K562 (cell line): ENCODE measurements at regions not wholly inside any gene's neighbourhood (a gene's known extent, or its start where the extent isn't known, plus 50 kb on each side); places are given as distances from the start of the nearest gene placed in this dataset.

Source experiments
- ATAC-seq: fragments of 200-7000 bp; cut with Tn5 transposase; 3 replicates; pipeline ENCODE4 v1.9.1; 2020; ENCODE audit warnings: moderate library complexity
- BruUV-seq: library from RNA; stranded (reverse); fragments of 400-500 nt; replicated peaks from 2 replicates; lab custom pipeline; 2021; lab: Mats Ljungman, UMichigan
- CTCF ChIA-PET: fragments of 300-600 bp; formaldehyde crosslinking; extraction: SDS; loops from one replicate; lab custom pipeline; 2021; ENCODE audit warnings: low intra/inter-chr PET ratio; lab: Yijun Ruan, JAX
- POLR2A ChIA-PET: fragments of 300-600, 350-650 bp; sonication (Branson Sonifier 250); formaldehyde crosslinking; extraction: SDS; loops from one replicate; lab custom pipeline; 2021; ENCODE audit warnings: antibody characterized with exemption, inconsistent platforms; lab: Yijun Ruan, JAX
- DNase-seq, 4 experiments: peaks; one replicate each; pipeline versions ENCODE4 v3.0.0 to v3.0.0-alpha.2; 2011 to 2018; ENCODE audit warnings: low spot score in 3 of 4, mixed read lengths in 3 of 4; ENCODE audit errors: extremely low read depth in 1 of 4
- FAIRE-seq: peaks from 2 replicates; lab custom pipeline; 2011; peaks lifted over from hg19 to GRCh38; lab: Jason Lieb, UNC
- H2AFZ ChIP-seq: 2 replicates; pipeline ENCODE4 v1.6.0; 2011; ENCODE audit warnings: low read depth, low read length, control low read depth, inconsistent platforms
- H3K27ac ChIP-seq: fragments of 200-600 bp; 3 replicates; pipeline ENCODE4 v1.8.0; 2011; ENCODE audit warnings: low read depth, mild to moderate bottlenecking, control low read depth, inconsistent platforms, low read length, moderate library complexity, mixed read lengths; ENCODE audit errors: extremely low read depth
- H3K27me3 ChIP-seq, 2 experiments: fragments of 300-600 bp in 1 of 2; 2 replicates in 1 of 2; 3 replicates in 1 of 2; pipeline versions ENCODE4 v1.6.0 to v1.8.0; 2011; ENCODE audit warnings: inconsistent platforms in 2 of 2, low read length in 2 of 2, mild to moderate bottlenecking in 1 of 2, mixed read lengths in 1 of 2, moderate library complexity in 1 of 2; ENCODE audit not compliant: control insufficient read depth in 2 of 2, insufficient read depth in 2 of 2
- H3K36me3 ChIP-seq: fragments of 300-600 bp; 3 replicates; pipeline ENCODE4 v1.8.0; 2011; ENCODE audit warnings: mild to moderate bottlenecking, low read length, inconsistent platforms; ENCODE audit not compliant: control insufficient read depth, insufficient read depth
- H3K4me1 ChIP-seq, 2 experiments: fragments of 200-600 bp in 1 of 2; replicated peaks in 1 of 2; 2 replicates in 1 of 2; 3 replicates in 1 of 2; pipeline versions ENCODE4 v1.5.1 to v1.8.0; 2011; ENCODE audit warnings: inconsistent platforms in 2 of 2, low read length in 2 of 2, mild to moderate bottlenecking in 1 of 2, mixed read lengths in 1 of 2, moderate library complexity in 1 of 2; ENCODE audit not compliant: control insufficient read depth in 2 of 2, insufficient read depth in 2 of 2
- H3K4me2 ChIP-seq: 2 replicates; pipeline ENCODE4 v1.6.1; 2011; ENCODE audit warnings: low read length, control low read depth, inconsistent platforms, mixed read lengths; ENCODE audit not compliant: insufficient read depth
- H3K4me3 ChIP-seq: fragments of 200-600 bp; sonication (generic), shearing (Covaris generic); 2 replicates; pipeline ENCODE4 v1.5.1; 2016; ENCODE audit warnings: control low read depth, inconsistent platforms
- H3K79me2 ChIP-seq: fragments of 200-600 bp; 3 replicates; pipeline ENCODE4 v1.8.0; 2011; ENCODE audit warnings: low read length, inconsistent platforms; ENCODE audit not compliant: control insufficient read depth, insufficient read depth
- H3K9ac ChIP-seq, 2 experiments: 2 replicates each; pipeline versions ENCODE4 v1.6.0 to v1.6.1; 2011; ENCODE audit warnings: low read depth in 2 of 2, low read length in 2 of 2, control low read depth in 1 of 2, inconsistent platforms in 1 of 2, mild to moderate bottlenecking in 1 of 2, mixed read lengths in 1 of 2; ENCODE audit not compliant: insufficient read depth in 1 of 2
- H3K9me1 ChIP-seq: one replicate; pipeline ENCODE4 v1.6.0; 2011; ENCODE audit warnings: inconsistent platforms, mild to moderate bottlenecking, low read length, moderate library complexity; ENCODE audit not compliant: control insufficient read depth, insufficient read depth
- H3K9me3 ChIP-seq: replicated peaks from 2 replicates; pipeline ENCODE4 v1.5.1; 2011; ENCODE audit warnings: low read depth, low read length, inconsistent platforms; ENCODE audit not compliant: control insufficient read depth, insufficient read depth
- H4K20me1 ChIP-seq: replicated peaks from 2 replicates; pipeline ENCODE4 v1.6.1; 2011; ENCODE audit warnings: low read length, inconsistent platforms, mixed read lengths; ENCODE audit not compliant: control insufficient read depth, insufficient read depth
- CBFB ChIP-seq: sonication (generic); formaldehyde crosslinking; IDR thresholded peaks from 2 replicates; pipeline ENCODE4 v1.4.0; 2020; ENCODE audit warnings: mild to moderate bottlenecking, missing genetic modification reagents
- COPS2 ChIP-seq: fragments of 450-650 bp; conservative IDR thresholded peaks from 2 replicates; pipeline ENCODE4 v1.6.1; 2016; ENCODE audit warnings: mild to moderate bottlenecking, moderate library complexity
- MTF1 ChIP-seq: fragments of 250-450 bp; sonication (Bioruptor Pico); IDR thresholded peaks from 2 replicates; pipeline ENCODE4 v1.9.0; 2021; ENCODE audit warnings: moderate library complexity, mild to moderate bottlenecking, inconsistent platforms, borderline replicate concordance
- NCOA4 ChIP-seq: fragments of 450-650 bp; IDR thresholded peaks from 2 replicates; pipeline ENCODE4 v1.6.1; 2018; ENCODE audit warnings: mild to moderate bottlenecking; ENCODE audit not compliant: partially characterized antibody
- NR2C1 ChIP-seq, 2 experiments: fragments of 450-650 bp; IDR thresholded peaks; 2 replicates each; pipeline ENCODE4 v1.6.1; 2017; ENCODE audit warnings: mild to moderate bottlenecking in 2 of 2, antibody characterized with exemption in 1 of 2, inconsistent platforms in 1 of 2, missing compliant biosample characterization in 1 of 2, missing genetic modification characterization in 1 of 2
- PHB ChIP-seq: fragments of 250-450 bp; sonication (Bioruptor Pico); IDR thresholded peaks from 2 replicates; pipeline ENCODE4 v1.5.0; 2021
- PTTG1 ChIP-seq: fragments of 450-650 bp; IDR thresholded peaks from 2 replicates; pipeline ENCODE4 v1.6.1; 2016; ENCODE audit warnings: low read depth, mild to moderate bottlenecking, missing genetic modification characterization, missing compliant biosample characterization
- SAFB ChIP-seq: fragments of 200-400 bp; formaldehyde crosslinking; IDR thresholded peaks from 2 replicates; pipeline ENCODE4 v1.6.1; 2017; ENCODE audit warnings: low read depth, low read length, borderline replicate concordance
- SMARCC2 ChIP-seq: fragments of 450-650 bp; IDR thresholded peaks from 2 replicates; pipeline ENCODE4 v1.6.1; 2017; ENCODE audit warnings: antibody characterized with exemption, moderate library complexity, mild to moderate bottlenecking, low read depth
- TAF9B ChIP-seq: fragments of 450-650 bp; IDR thresholded peaks from 2 replicates; pipeline ENCODE4 v1.6.1; 2018; ENCODE audit warnings: mild to moderate bottlenecking; ENCODE audit not compliant: partially characterized antibody
- U2AF2 ChIP-seq: fragments of 200-400 bp; formaldehyde crosslinking; optimal IDR thresholded peaks from 2 replicates; pipeline ENCODE3; 2017; ENCODE audit warnings: low read depth, mild to moderate bottlenecking, low read length
- YBX1 ChIP-seq: fragments of 450-650 bp; IDR thresholded peaks from 2 replicates; pipeline ENCODE4 v1.7.1; 2016; ENCODE audit warnings: mild to moderate bottlenecking
- ZBTB17 ChIP-seq: fragments of 450-650 bp; formaldehyde crosslinking; IDR thresholded peaks from 2 replicates; pipeline ENCODE4 v1.4.0; 2020; ENCODE audit warnings: mild to moderate bottlenecking
- ZNF436 ChIP-seq: fragments of 250-450, 450-650 bp; sonication (Bioruptor Pico); formaldehyde crosslinking; IDR thresholded peaks from 2 replicates; pipeline ENCODE4 v1.7.0; 2020; ENCODE audit warnings: mild to moderate bottlenecking
- ZNF707 ChIP-seq: fragments of 250-450 bp; sonication (Bioruptor Pico); conservative IDR thresholded peaks from 2 replicates; pipeline ENCODE4 v1.8.0; 2022; ENCODE audit warnings: inconsistent platforms, mild to moderate bottlenecking, moderate library complexity
- WGBS: fragments of 100-300 bp; shearing (Covaris generic); methylation state at CpG from one replicate; pipeline ENCODE4 v1.1.6; 2016; ENCODE audit warnings: low coverage, mixed read lengths; ENCODE audit not compliant: insufficient coverage; ENCODE audit errors: missing lambda C conversion rate; 5-methylcytosine and 5-hydroxymethylcytosine counted together
- in situ Hi-C: fragments of 300-500 bp; cut with MboI; formaldehyde crosslinking; loops from 4 replicates; pipeline ENCODE4 v1.15.0; 2018; ENCODE audit warnings: inconsistent platforms, mixed read lengths
- intact Hi-C: fragments of 100-400 bp; cut with micrococcal nuclease; formaldehyde crosslinking; loops from 2 replicates; pipeline ENCODE4 v1.14.2; 2022
- TF ChIP-seq, protein P1 (sequence below): conservative IDR thresholded peaks from 2 replicates; pipeline ENCODE4 v1.6.1; 2011; ENCODE audit warnings: low read depth, mild to moderate bottlenecking, low read length; ENCODE audit not compliant: control insufficient read depth
- TF ChIP-seq, protein P2 (sequence below): fragments of 450-650 bp; IDR thresholded peaks from 2 replicates; pipeline ENCODE4 v1.6.1; 2016; ENCODE audit warnings: borderline replicate concordance

DNA sequence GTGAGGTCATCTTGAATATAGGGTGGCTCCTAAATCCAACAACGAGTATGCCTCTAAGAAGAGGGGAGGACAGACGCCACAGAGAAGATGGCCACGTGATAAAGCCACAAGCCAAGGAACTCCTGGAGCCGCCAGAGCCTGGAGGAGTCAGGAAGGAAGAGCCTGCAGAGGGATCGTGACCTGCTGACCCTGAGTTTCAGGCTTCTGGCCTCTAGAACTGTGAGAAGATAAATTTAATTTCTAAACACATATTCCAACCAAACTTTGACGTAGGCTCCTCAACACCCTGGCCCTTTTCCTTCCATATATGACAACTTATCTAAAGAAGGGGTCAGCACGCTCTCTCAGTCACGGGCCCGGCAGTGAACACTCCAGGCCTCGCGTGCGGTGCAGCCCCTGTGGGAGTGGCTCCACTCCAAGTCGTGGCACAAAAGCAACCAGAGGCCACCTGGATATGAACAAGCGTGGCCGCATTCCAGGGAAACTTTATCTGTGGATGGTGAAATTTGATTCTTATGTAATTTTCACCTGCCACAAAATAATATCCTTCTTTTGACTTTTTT lies 138.6 kb upstream of the AJAP1 start (continued):
- TF ChIP-seq PTTG1 (tag) (no peak), PHB (no peak), U2AF2 (no peak), ZBTB17 (CRISPR knock-in tag) (no peak), NR2C1 (IDR thresholded peaks at IDR 0.05) (no peak), NR2C1 (tag; IDR thresholded peaks at IDR 0.05) (no peak), TAF9B (no peak)
- TF ChIP-seq, protein P1, sequence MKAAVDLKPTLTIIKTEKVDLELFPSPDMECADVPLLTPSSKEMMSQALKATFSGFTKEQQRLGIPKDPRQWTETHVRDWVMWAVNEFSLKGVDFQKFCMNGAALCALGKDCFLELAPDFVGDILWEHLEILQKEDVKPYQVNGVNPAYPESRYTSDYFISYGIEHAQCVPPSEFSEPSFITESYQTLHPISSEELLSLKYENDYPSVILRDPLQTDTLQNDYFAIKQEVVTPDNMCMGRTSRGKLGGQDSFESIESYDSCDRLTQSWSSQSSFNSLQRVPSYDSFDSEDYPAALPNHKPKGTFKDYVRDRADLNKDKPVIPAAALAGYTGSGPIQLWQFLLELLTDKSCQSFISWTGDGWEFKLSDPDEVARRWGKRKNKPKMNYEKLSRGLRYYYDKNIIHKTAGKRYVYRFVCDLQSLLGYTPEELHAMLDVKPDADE = no peak
- TF ChIP-seq, all 486 proteins: peak for 0

DNA sequence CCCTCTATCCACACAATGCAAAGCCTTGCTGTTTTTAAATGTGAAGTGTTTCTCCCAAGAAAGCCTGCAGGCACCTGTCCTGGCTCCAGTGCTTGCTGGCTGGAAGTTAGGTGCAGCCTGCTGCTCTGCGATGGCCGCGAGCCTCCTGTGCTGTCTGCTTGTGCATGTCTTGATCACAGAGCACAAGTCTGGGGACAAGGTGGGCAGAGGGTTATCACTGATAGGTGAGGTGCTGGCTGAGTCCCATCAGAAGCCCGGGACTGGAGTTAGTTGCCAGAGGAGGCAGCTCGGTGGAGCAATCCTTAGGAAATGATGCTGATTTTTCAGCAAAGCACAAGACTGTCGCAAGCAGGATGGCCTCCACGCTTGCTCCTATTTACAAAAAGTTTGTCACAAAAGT lies 137.8 kb upstream of the AJAP1 start:
- peaks cover 3 to 20% of the 10 kb centered on the region in 2 experiments; a peak in 3 of 5 replicates for H3K27me3 ChIP-seq
- no peak for ATAC-seq
- H3K9ac ChIP-seq = no peak overlapping the region
- H3K36me3 ChIP-seq = no peaks in the 10 kb centered on the region
- DNase-seq = no peak
- TF ChIP-seq SMARCC2 (no peak), YBX1 (no peak), COPS2 (no peak), CBFB (CRISPR knock-in tag) (no peak), ZNF436 (CRISPR knock-in tag) (no peak), MTF1 (CRISPR knock-in tag) (no peak), SAFB (no peak), ZNF707 (no peak), NCOA4 (no peak)
- TF ChIP-seq, protein P2, sequence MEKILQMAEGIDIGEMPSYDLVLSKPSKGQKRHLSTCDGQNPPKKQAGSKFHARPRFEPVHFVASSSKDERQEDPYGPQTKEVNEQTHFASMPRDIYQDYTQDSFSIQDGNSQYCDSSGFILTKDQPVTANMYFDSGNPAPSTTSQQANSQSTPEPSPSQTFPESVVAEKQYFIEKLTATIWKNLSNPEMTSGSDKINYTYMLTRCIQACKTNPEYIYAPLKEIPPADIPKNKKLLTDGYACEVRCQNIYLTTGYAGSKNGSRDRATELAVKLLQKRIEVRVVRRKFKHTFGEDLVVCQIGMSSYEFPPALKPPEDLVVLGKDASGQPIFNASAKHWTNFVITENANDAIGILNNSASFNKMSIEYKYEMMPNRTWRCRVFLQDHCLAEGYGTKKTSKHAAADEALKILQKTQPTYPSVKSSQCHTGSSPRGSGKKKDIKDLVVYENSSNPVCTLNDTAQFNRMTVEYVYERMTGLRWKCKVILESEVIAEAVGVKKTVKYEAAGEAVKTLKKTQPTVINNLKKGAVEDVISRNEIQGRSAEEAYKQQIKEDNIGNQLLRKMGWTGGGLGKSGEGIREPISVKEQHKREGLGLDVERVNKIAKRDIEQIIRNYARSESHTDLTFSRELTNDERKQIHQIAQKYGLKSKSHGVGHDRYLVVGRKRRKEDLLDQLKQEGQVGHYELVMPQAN = no peak
- intact Hi-C loops (no loop called here), in situ Hi-C loops (no loop called here)
- no peaks in the 10 kb centered on the region; the same call in 1 of the 2 replicates for H4K20me1 ChIP-seq
- ChIA-PET POLR2A (no interaction called here), CTCF (no interaction called here)
- no peaks in the 10 kb centered on the region for H3K4me1 ChIP-seq
- H3K4me3 ChIP-seq = no peak overlapping the region
- H3K9me3 ChIP-seq = no peaks in the 10 kb centered on the region
- H3K4me2 ChIP-seq = no peak overlapping the region
- no TSS peak for BruUV-seq
- H3K27ac ChIP-seq = no peak overlapping the region
- H3K9me1 ChIP-seq = no peaks in the 10 kb centered on the region
- WGBS = 0% methylated on average over 7 of the region's 7 CpGs
- no peak overlapping the region for H2AFZ ChIP-seq
- no peak for FAIRE-seq
- no peaks in the 10 kb centered on the region for H3K79me2 ChIP-seq
